ENCODE measurements at regions not wholly inside any gene's neighbourhood (a gene's known extent, or its start where the extent isn't known, plus 50 kb on each side); places are given as distances from the start of the nearest gene placed in this dataset.

DNA sequence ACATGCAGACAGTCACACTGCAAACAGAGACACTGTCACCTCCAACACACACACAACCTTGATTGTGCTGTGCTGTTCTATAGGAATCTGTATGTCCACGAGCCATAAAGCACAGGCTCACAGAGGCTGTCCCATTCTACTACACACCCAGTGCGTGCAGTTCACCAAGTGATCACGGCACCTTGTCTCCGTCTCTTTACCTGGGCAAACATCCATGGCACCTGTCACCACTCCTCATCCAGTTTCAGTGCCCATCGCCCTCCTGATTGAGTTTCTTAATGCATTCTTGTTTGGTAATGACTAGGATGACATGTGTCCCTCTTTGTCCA, 65.8 kb upstream of the STMND1 start:
- H3K27ac ChIP-seq (ENCODE audit: low read depth, low read length) = no peak overlapping the region
- Mint-ChIP-seq H3K4me3 (no peak overlapping the region), H3K9me3 (no peaks in the 10 kb centered on the region), H3K36me3 (ENCODE audit: low read depth) (no peaks in the 10 kb centered on the region), H3K4me1 (no peaks in the 10 kb centered on the region), H3K27me3 (ENCODE audit: insufficient read depth) (peaks cover 6% of the 10 kb centered on the region), H3K27ac (no peak overlapping the region)
- H3K9me3 ChIP-seq (ENCODE audit: control insufficient read depth, low read length) = no peaks in the 10 kb centered on the region
- no peak for DNase-seq
- no peak overlapping the region for H3K4me3 ChIP-seq (ENCODE audit: low read length)
- no peak overlapping the region for H3K9ac ChIP-seq (ENCODE audit: extremely low read depth, low read length, poor library complexity, severe bottlenecking)
- WGBS, 2 experiments (ENCODE audit: insufficient coverage in 1 of 2, insufficient read length in 1 of 2) = 96 to 98% methylated on average over 3 to 5 of the region's 5 CpGs
- H3K27me3 ChIP-seq (ENCODE audit: control insufficient read depth, insufficient read depth, low read length, poor library complexity, severe bottlenecking) = no peaks in the 10 kb centered on the region
- H3K36me3 ChIP-seq (ENCODE audit: control insufficient read depth, insufficient read depth, low read length) = no peaks in the 10 kb centered on the region
- no peak for TF ChIP-seq CTCF (conservative IDR thresholded peaks at IDR 0.05)
- H3K4me1 ChIP-seq (ENCODE audit: control insufficient read depth, insufficient read depth, low read length) = no peaks in the 10 kb centered on the region

DNA sequence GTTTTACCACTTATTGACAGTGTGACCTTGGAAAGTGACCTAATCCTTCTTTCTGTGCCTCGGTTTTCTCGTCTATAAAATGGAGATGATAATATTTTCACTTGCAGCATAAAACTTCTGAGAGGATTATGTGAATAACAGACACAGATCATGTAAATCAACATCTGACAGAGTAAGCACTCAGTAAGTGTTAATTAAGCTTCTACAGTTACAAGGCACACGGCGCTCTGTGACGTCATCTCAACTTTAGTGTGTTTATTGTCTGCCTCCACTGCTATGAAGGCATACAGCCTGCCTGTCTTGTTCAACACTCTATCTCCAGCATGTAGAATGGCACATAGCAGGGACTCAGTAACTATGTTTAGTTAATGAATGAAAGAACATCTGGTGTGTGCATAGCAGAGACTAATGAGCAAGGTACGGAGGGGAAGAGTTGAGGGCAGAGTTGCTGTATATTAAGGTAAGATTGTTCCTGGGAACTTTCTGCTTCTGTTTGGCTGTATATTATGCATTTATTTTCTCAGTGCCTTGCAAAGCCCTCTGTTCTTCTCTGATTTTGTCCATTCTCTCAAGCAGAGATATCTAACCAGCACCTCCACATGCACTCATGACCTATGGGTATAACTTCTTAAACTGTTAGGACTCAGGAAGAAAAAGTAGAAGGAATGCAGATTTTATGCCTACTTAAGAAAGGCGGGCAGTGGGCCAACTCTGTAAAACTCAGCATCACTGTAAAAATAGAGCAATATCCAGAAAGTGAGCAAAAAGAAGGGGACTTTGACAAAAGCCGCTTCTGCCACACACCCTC, 66.4 kb upstream of the STMND1 start:
- no peak overlapping the region for H3K4me3 ChIP-seq (ENCODE audit: low read length)
- no peaks in the 10 kb centered on the region for H3K36me3 ChIP-seq (ENCODE audit: control insufficient read depth, insufficient read depth, low read length)
- Mint-ChIP-seq H3K36me3 (ENCODE audit: low read depth) (no peaks in the 10 kb centered on the region), H3K27ac (no peak overlapping the region), H3K9me3 (no peaks in the 10 kb centered on the region), H3K4me1 (no peaks in the 10 kb centered on the region), H3K27me3 (ENCODE audit: insufficient read depth) (peaks cover 6% of the 10 kb centered on the region), H3K4me3 (no peak overlapping the region)
- DNase-seq = no peak
- H3K27ac ChIP-seq (ENCODE audit: low read depth, low read length) = no peak overlapping the region
- no peaks in the 10 kb centered on the region for H3K27me3 ChIP-seq (ENCODE audit: control insufficient read depth, insufficient read depth, low read length, poor library complexity, severe bottlenecking)
- TF ChIP-seq CTCF (conservative IDR thresholded peaks at IDR 0.05) = no peak
- no peak overlapping the region for H3K9ac ChIP-seq (ENCODE audit: extremely low read depth, low read length, poor library complexity, severe bottlenecking)
- H3K4me1 ChIP-seq (ENCODE audit: control insufficient read depth, insufficient read depth, low read length) = no peaks in the 10 kb centered on the region
- no peaks in the 10 kb centered on the region for H3K9me3 ChIP-seq (ENCODE audit: control insufficient read depth, low read length)
- 89 to 93% methylated on average over 6 to 8 of the region's 8 CpGs for WGBS, 2 experiments (ENCODE audit: insufficient coverage in 1 of 2, insufficient read length in 1 of 2)

- H3K4me3 ChIP-seq (ENCODE audit: low read length) = no peak overlapping the region
- no peak for TF ChIP-seq CTCF (conservative IDR thresholded peaks at IDR 0.05)
- H3K4me1 ChIP-seq (ENCODE audit: control insufficient read depth, insufficient read depth, low read length) = no peaks in the 10 kb centered on the region
- no peak for DNase-seq
- Mint-ChIP-seq H3K36me3 (ENCODE audit: low read depth) (no peaks in the 10 kb centered on the region), H3K4me1 (no peaks in the 10 kb centered on the region), H3K4me3 (no peak overlapping the region), H3K27me3 (ENCODE audit: insufficient read depth) (peaks cover 6% of the 10 kb centered on the region), H3K27ac (no peak overlapping the region), H3K9me3 (peaks cover under 1% of the 10 kb centered on the region)
- no peak overlapping the region for H3K9ac ChIP-seq (ENCODE audit: extremely low read depth, low read length, poor library complexity, severe bottlenecking)
- no peaks in the 10 kb centered on the region for H3K9me3 ChIP-seq (ENCODE audit: control insufficient read depth, low read length)
- no peak overlapping the region for H3K27ac ChIP-seq (ENCODE audit: low read depth, low read length)
- H3K36me3 ChIP-seq (ENCODE audit: control insufficient read depth, insufficient read depth, low read length) = no peaks in the 10 kb centered on the region
- 89 to 94% methylated on average over 3 to 4 of the region's 4 CpGs for WGBS, 2 experiments (ENCODE audit: insufficient coverage in 1 of 2, insufficient read length in 1 of 2)
- H3K27me3 ChIP-seq (ENCODE audit: control insufficient read depth, insufficient read depth, low read length, poor library complexity, severe bottlenecking) = no peaks in the 10 kb centered on the region
Observed at GRCh38 chr6:17033746-17034145, 68.1 kb upstream of the STMND1 start.
